ENCODE measurements at regions not wholly inside any gene's neighbourhood (a gene's known extent, or its start where the extent isn't known, plus 50 kb on each side); places are given as distances from the start of the nearest gene placed in this dataset.

- DNase-seq (ENCODE audit: low read depth in 3 of 3, low spot score in 2 of 3), result no peak
These were observed 53.4 kb downstream of the PTCHD4 start for GRCh38 chr6:48057601-48058000.

GRCh38 chr6:48048451-48049146 lies 62.4 kb downstream of the PTCHD4 start:
- no peak for DNase-seq (ENCODE audit: low read depth in 3 of 3, low spot score in 2 of 3)

- no peak for DNase-seq (ENCODE audit: low read depth in 3 of 3, low spot score in 2 of 3)
These were observed 69.1 kb downstream of the PTCHD4 start for GRCh38 chr6:48041894-48042293.

- no peak for DNase-seq (ENCODE audit: low read depth in 3 of 3, low spot score in 2 of 3)
These were observed 73.1 kb downstream of the PTCHD4 start for GRCh38 chr6:48037946-48038345.

GRCh38 chr6:48036316-48036715 lies 74.7 kb downstream of the PTCHD4 start:
- DNase-seq (ENCODE audit: low read depth in 3 of 3, low spot score in 2 of 3), result no peak

GRCh38 chr6:48032151-48032550 lies 78.8 kb downstream of the PTCHD4 start:
- no peak for DNase-seq (ENCODE audit: low read depth in 3 of 3, low spot score in 2 of 3)

GRCh38 chr6:48031711-48032110 lies 79.3 kb downstream of the PTCHD4 start:
- no peak for DNase-seq (ENCODE audit: low read depth in 3 of 3, low spot score in 2 of 3)

- no peak for DNase-seq (ENCODE audit: low read depth in 3 of 3, low spot score in 2 of 3)
These were observed 83.1 kb downstream of the PTCHD4 start for GRCh38 chr6:48027704-48028435.

GRCh38 chr6:48024956-48025355 lies 86.0 kb downstream of the PTCHD4 start:
- no peak for DNase-seq (ENCODE audit: low read depth in 3 of 3, low spot score in 2 of 3)

GRCh38 chr6:48021904-48022303 lies 89.1 kb downstream of the PTCHD4 start:
- DNase-seq (ENCODE audit: low read depth in 3 of 3, low spot score in 2 of 3), result no peak

- DNase-seq (ENCODE audit: low read depth in 3 of 3, low spot score in 2 of 3), result no peak
These were observed 94.8 kb downstream of the PTCHD4 start for GRCh38 chr6:48016020-48016755.

- no peak for DNase-seq (ENCODE audit: low read depth in 3 of 3, low spot score in 2 of 3)
These were observed 118.2 kb downstream of the PTCHD4 start for GRCh38 chr6:47992809-47993208.

- no peak for DNase-seq (ENCODE audit: low read depth in 3 of 3, low spot score in 2 of 3)
These were observed 127.5 kb downstream of the PTCHD4 start for GRCh38 chr6:47983491-47983890.

GRCh38 chr6:47977314-47977713 lies 133.7 kb downstream of the PTCHD4 start:
- no peak for DNase-seq (ENCODE audit: low read depth in 3 of 3, low spot score in 2 of 3)

GRCh38 chr6:47974106-47974505 lies 136.9 kb downstream of the PTCHD4 start:
- DNase-seq (ENCODE audit: low read depth in 3 of 3, low spot score in 2 of 3), result no peak

GRCh38 chr6:47970826-47971225 lies 140.2 kb downstream of the PTCHD4 start:
- no peak for DNase-seq (ENCODE audit: low read depth in 3 of 3, low spot score in 2 of 3)

GRCh38 chr6:47967843-47968242 lies 143.2 kb downstream of the PTCHD4 start:
- no peak for DNase-seq (ENCODE audit: low read depth in 3 of 3, low spot score in 2 of 3)

GRCh38 chr6:47964969-47965368 lies 146.0 kb downstream of the PTCHD4 start:
- DNase-seq (ENCODE audit: low read depth in 3 of 3, low spot score in 2 of 3), result no peak

- DNase-seq (ENCODE audit: low read depth in 3 of 3, low spot score in 2 of 3), result no peak
These were observed 158.4 kb downstream of the PTCHD4 start for GRCh38 chr6:47952640-47953039.

- DNase-seq (ENCODE audit: low read depth in 3 of 3, low spot score in 2 of 3), result no peak
These were observed 163.0 kb downstream of the OPN5 start for GRCh38 chr6:47944846-47945245.

- DNase-seq (ENCODE audit: low read depth in 3 of 3, low spot score in 2 of 3), result no peak
These were observed 156.6 kb downstream of the OPN5 start for GRCh38 chr6:47938405-47938804.

GRCh38 chr6:47936820-47937219 lies 155.0 kb downstream of the OPN5 start:
- no peak for DNase-seq (ENCODE audit: low read depth in 3 of 3, low spot score in 2 of 3)
